ENCODE measurements at regions not wholly inside any gene's neighbourhood (a gene's known extent, or its start where the extent isn't known, plus 50 kb on each side); places are given as distances from the start of the nearest gene placed in this dataset.
"Not testable (repeated sequence)": the region's sequence is repeated elsewhere in the genome, so short reads cannot be mapped to it uniquely, and the experiment has no call there.

- H3K27me3 ChIP-seq (ENCODE audit: insufficient read depth, low read depth) = no peaks in the 10 kb centered on the region
- TF ChIP-seq EZH2 (IDR thresholded peaks at IDR 0.05; ENCODE audit: low read depth) (no peak), CTCF (conservative IDR thresholded peaks at IDR 0.05) (no peak)
- H3K9me3 ChIP-seq (ENCODE audit: insufficient read depth, low read depth) = no peaks in the 10 kb centered on the region
- H3K4me3 ChIP-seq = no peak overlapping the region
- peaks cover 34% of the 10 kb centered on the region for H3K4me1 ChIP-seq (replicated peaks; ENCODE audit: insufficient read depth)
- no peaks in the 10 kb centered on the region for H4K20me1 ChIP-seq (ENCODE audit: insufficient read depth)
- CTCF ChIA-PET = no interaction called here
- H3K79me2 ChIP-seq (ENCODE audit: low read depth) = no peaks in the 10 kb centered on the region
- H3K36me3 ChIP-seq (ENCODE audit: low read depth) = no peaks in the 10 kb centered on the region
- DNase-seq = no peak
- H2AFZ ChIP-seq = no peak overlapping the region
- no TSS peak for BruUV-seq (replicated peaks)
- no peak overlapping the region for H3K27ac ChIP-seq
- 0 out of 2 replicates have a peak overlapping the region, but pooled peaks have one; percentile 51 for H3K4me2 ChIP-seq
- no peaks in the 10 kb centered on the region for H3F3A ChIP-seq (ENCODE audit: insufficient read depth, low read depth)
- POLR2A ChIA-PET (ENCODE audit: unreplicated experiment) = no interaction called here
- H3K9me2 ChIP-seq (ENCODE audit: insufficient read depth) = no peaks in the 10 kb centered on the region
- intact Hi-C loops (cut with micrococcal nuclease; ENCODE audit: unreplicated experiment) = no loop called here
Observed at GRCh38 chr3:169008776-169009358, 654.6 kb downstream of the MECOM start.

GRCh38 chr3:169007145-169007544 lies 656.4 kb downstream of the MECOM start:
- Histone ChIP-seq H3K27ac (peak overlapping the region; percentile 48), H3K79me2 (ENCODE audit: low read depth) (no peaks in the 10 kb centered on the region), H3K4me1 (replicated peaks; ENCODE audit: insufficient read depth) (peaks cover 42% of the 10 kb centered on the region), H3K4me3 (no peak overlapping the region; the same call in 1 of the 2 replicates), H3K9me3 (ENCODE audit: insufficient read depth, low read depth) (no peaks in the 10 kb centered on the region), H3F3A (ENCODE audit: insufficient read depth, low read depth) (no peaks in the 10 kb centered on the region), H2AFZ (0 out of 2 replicates have a peak overlapping the region, but pooled peaks have one; percentile 39), H3K36me3 (ENCODE audit: low read depth) (no peaks in the 10 kb centered on the region), H3K4me2 (peak overlapping the region; percentile 51), H3K27me3 (ENCODE audit: insufficient read depth, low read depth) (no peaks in the 10 kb centered on the region), H3K9me2 (ENCODE audit: insufficient read depth) (no peaks in the 10 kb centered on the region), H4K20me1 (ENCODE audit: insufficient read depth) (no peaks in the 10 kb centered on the region)
- ChIA-PET POLR2A (ENCODE audit: unreplicated experiment) (no interaction called here), CTCF (no interaction called here)
- intact Hi-C loops (cut with micrococcal nuclease; ENCODE audit: unreplicated experiment) = no loop called here
- no peak for DNase-seq
- no TSS peak for BruUV-seq (replicated peaks)
- TF ChIP-seq CTCF (conservative IDR thresholded peaks at IDR 0.05) = no peak
- TF ChIP-seq EZH2 (IDR thresholded peaks at IDR 0.05; ENCODE audit: low read depth) = no peak

GRCh38 chr3:169006398-169006797 lies 657.1 kb downstream of the MECOM start:
- H3F3A ChIP-seq (ENCODE audit: insufficient read depth, low read depth); H3K79me2 ChIP-seq (ENCODE audit: low read depth); H3K4me2 ChIP-seq; DNase-seq; intact Hi-C loops (cut with micrococcal nuclease; ENCODE audit: unreplicated experiment); H3K9me3 ChIP-seq (ENCODE audit: insufficient read depth, low read depth); H3K27me3 ChIP-seq (ENCODE audit: insufficient read depth, low read depth); H3K27ac ChIP-seq; BruUV-seq (replicated peaks); POLR2A ChIA-PET (ENCODE audit: unreplicated experiment); H3K9me2 ChIP-seq (ENCODE audit: insufficient read depth); H3K4me3 ChIP-seq; H4K20me1 ChIP-seq (ENCODE audit: insufficient read depth); H2AFZ ChIP-seq; CTCF ChIA-PET; H3K36me3 ChIP-seq (ENCODE audit: low read depth): not testable (repeated sequence)
- H3K4me1 ChIP-seq (replicated peaks; ENCODE audit: insufficient read depth) = peaks cover 42% of the 10 kb centered on the region

- H3K4me3 ChIP-seq = no peak overlapping the region
- intact Hi-C loops (cut with micrococcal nuclease; ENCODE audit: unreplicated experiment) = no loop called here
- no peak overlapping the region; the same call in 1 of the 2 replicates for H3K4me2 ChIP-seq
- no peaks in the 10 kb centered on the region; the same call in 1 of the 2 replicates for H3K9me3 ChIP-seq (ENCODE audit: insufficient read depth, low read depth)
- POLR2A ChIA-PET (ENCODE audit: unreplicated experiment) = no interaction called here
- no peaks in the 10 kb centered on the region for H4K20me1 ChIP-seq (ENCODE audit: insufficient read depth)
- no peaks in the 10 kb centered on the region for H3F3A ChIP-seq (ENCODE audit: insufficient read depth, low read depth)
- CTCF ChIA-PET = no interaction called here
- H3K4me1 ChIP-seq (replicated peaks; ENCODE audit: insufficient read depth) = peaks cover 25% of the 10 kb centered on the region
- no peaks in the 10 kb centered on the region for H3K36me3 ChIP-seq (ENCODE audit: low read depth)
- no peaks in the 10 kb centered on the region for H3K27me3 ChIP-seq (ENCODE audit: insufficient read depth, low read depth)
- no peak for DNase-seq
- no peaks in the 10 kb centered on the region for H3K9me2 ChIP-seq (ENCODE audit: insufficient read depth)
- H3K79me2 ChIP-seq (ENCODE audit: low read depth) = no peaks in the 10 kb centered on the region
- TF ChIP-seq EZH2 (IDR thresholded peaks at IDR 0.05; ENCODE audit: low read depth) = no peak
- no peak for TF ChIP-seq CTCF (conservative IDR thresholded peaks at IDR 0.05)
- H3K27ac ChIP-seq = no peak overlapping the region
- no TSS peak for BruUV-seq (replicated peaks)
- peak overlapping the region; percentile 20; the same call in 1 of the 2 replicates for H2AFZ ChIP-seq
Observed at GRCh38 chr3:169002689-169003088, 660.8 kb downstream of the MECOM start.

Data from PC-9 (cell line).